ENCODE measurements at regions not wholly inside any gene's neighbourhood (a gene's known extent, or its start where the extent isn't known, plus 50 kb on each side); places are given as distances from the start of the nearest gene placed in this dataset.

- Histone ChIP-seq H3K36me3 (ENCODE audit: control insufficient read depth in 1 of 2, insufficient read depth in 2 of 2, low read length in 2 of 2) (no peaks in the 10 kb centered on the region), H3K27ac (ENCODE audit: low read depth, low read length) (no peak overlapping the region), H3K9ac (ENCODE audit: low read depth in 1 of 2, low read length in 2 of 2) (no peak overlapping the region), H3K27me3 (ENCODE audit: control insufficient read depth in 1 of 2, insufficient read depth in 2 of 2, low read length in 2 of 2) (no peaks in the 10 kb centered on the region), H3K9me3 (ENCODE audit: control insufficient read depth in 1 of 2, low read length in 2 of 2) (no peaks in the 10 kb centered on the region), H3K4me1 (ENCODE audit: control insufficient read depth in 1 of 2, insufficient read depth in 2 of 2, low read length in 2 of 2) (no peaks in the 10 kb centered on the region), H3K4me3 (ENCODE audit: low read depth in 1 of 2, low read length in 2 of 2) (no peak overlapping the region)
Measured at GRCh38 chr19:32104850-32105235, 240.6 kb upstream of the ZNF507 start.

GRCh38 chr19:32105527-32106310 lies 239.7 kb upstream of the ZNF507 start:
- Histone ChIP-seq H3K27ac (ENCODE audit: low read depth, low read length) (no peak overlapping the region), H3K9ac (ENCODE audit: low read depth in 1 of 2, low read length in 2 of 2) (no peak overlapping the region), H3K36me3 (ENCODE audit: control insufficient read depth in 1 of 2, insufficient read depth in 2 of 2, low read length in 2 of 2) (no peaks in the 10 kb centered on the region), H3K27me3 (ENCODE audit: control insufficient read depth in 1 of 2, insufficient read depth in 2 of 2, low read length in 2 of 2) (no peaks in the 10 kb centered on the region), H3K4me1 (ENCODE audit: control insufficient read depth in 1 of 2, insufficient read depth in 2 of 2, low read length in 2 of 2) (no peaks in the 10 kb centered on the region), H3K9me3 (ENCODE audit: control insufficient read depth in 1 of 2, low read length in 2 of 2) (no peaks in the 10 kb centered on the region), H3K4me3 (ENCODE audit: low read depth in 1 of 2, low read length in 2 of 2) (no peak overlapping the region)

- no peak overlapping the region for H3K9ac ChIP-seq (ENCODE audit: low read depth in 1 of 2, low read length in 2 of 2)
- H3K36me3 ChIP-seq (ENCODE audit: control insufficient read depth in 1 of 2, insufficient read depth in 2 of 2, low read length in 2 of 2): no peaks in the 10 kb centered on the region
- H3K4me3 ChIP-seq (ENCODE audit: low read depth in 1 of 2, low read length in 2 of 2): no peak overlapping the region
- no peaks in the 10 kb centered on the region for H3K4me1 ChIP-seq (ENCODE audit: control insufficient read depth in 1 of 2, insufficient read depth in 2 of 2, low read length in 2 of 2)
- peaks cover 0 to 4% of the 10 kb centered on the region in 2 donors for H3K9me3 ChIP-seq (ENCODE audit: control insufficient read depth in 1 of 2, low read length in 2 of 2)
- H3K27me3 ChIP-seq (ENCODE audit: control insufficient read depth in 1 of 2, insufficient read depth in 2 of 2, low read length in 2 of 2): no peaks in the 10 kb centered on the region
- no peak overlapping the region for H3K27ac ChIP-seq (ENCODE audit: low read depth, low read length)
Measured at GRCh38 chr19:32122258-32122657, 223.2 kb upstream of the ZNF507 start.

- Histone ChIP-seq H3K4me3 (ENCODE audit: low read depth in 1 of 2, low read length in 2 of 2) (no peak overlapping the region), H3K9ac (ENCODE audit: low read depth in 1 of 2, low read length in 2 of 2) (no peak overlapping the region), H3K4me1 (ENCODE audit: control insufficient read depth in 1 of 2, insufficient read depth in 2 of 2, low read length in 2 of 2) (no peaks in the 10 kb centered on the region), H3K27ac (ENCODE audit: low read depth, low read length) (no peak overlapping the region), H3K9me3 (ENCODE audit: control insufficient read depth in 1 of 2, low read length in 2 of 2) (peaks cover 0 to 4% of the 10 kb centered on the region in 2 donors), H3K36me3 (ENCODE audit: control insufficient read depth in 1 of 2, insufficient read depth in 2 of 2, low read length in 2 of 2) (no peaks in the 10 kb centered on the region), H3K27me3 (ENCODE audit: control insufficient read depth in 1 of 2, insufficient read depth in 2 of 2, low read length in 2 of 2) (no peaks in the 10 kb centered on the region)
Measured at GRCh38 chr19:32123355-32123940, 222.0 kb upstream of the ZNF507 start.

GRCh38 chr19:32124585-32124984 lies 220.8 kb upstream of the ZNF507 start:
- Histone ChIP-seq H3K4me1 (ENCODE audit: control insufficient read depth in 1 of 2, insufficient read depth in 2 of 2, low read length in 2 of 2) (no peaks in the 10 kb centered on the region), H3K9ac (ENCODE audit: low read depth in 1 of 2, low read length in 2 of 2) (no peak overlapping the region), H3K27ac (ENCODE audit: low read depth, low read length) (no peak overlapping the region), H3K9me3 (ENCODE audit: control insufficient read depth in 1 of 2, low read length in 2 of 2) (peaks cover 0 to 4% of the 10 kb centered on the region in 2 donors), H3K36me3 (ENCODE audit: control insufficient read depth in 1 of 2, insufficient read depth in 2 of 2, low read length in 2 of 2) (no peaks in the 10 kb centered on the region), H3K4me3 (ENCODE audit: low read depth in 1 of 2, low read length in 2 of 2) (no peak overlapping the region), H3K27me3 (ENCODE audit: control insufficient read depth in 1 of 2, insufficient read depth in 2 of 2, low read length in 2 of 2) (no peaks in the 10 kb centered on the region)

- no peaks in the 10 kb centered on the region for H3K9me3 ChIP-seq (ENCODE audit: control insufficient read depth in 1 of 2, low read length in 2 of 2)
- H3K27me3 ChIP-seq (ENCODE audit: control insufficient read depth in 1 of 2, insufficient read depth in 2 of 2, low read length in 2 of 2): no peaks in the 10 kb centered on the region
- no peaks in the 10 kb centered on the region for H3K4me1 ChIP-seq (ENCODE audit: control insufficient read depth in 1 of 2, insufficient read depth in 2 of 2, low read length in 2 of 2)
- H3K9ac ChIP-seq (ENCODE audit: low read depth in 1 of 2, low read length in 2 of 2): no peak overlapping the region
- H3K27ac ChIP-seq (ENCODE audit: low read depth, low read length): no peak overlapping the region
- H3K4me3 ChIP-seq (ENCODE audit: low read depth in 1 of 2, low read length in 2 of 2): no peak overlapping the region
- no peaks in the 10 kb centered on the region for H3K36me3 ChIP-seq (ENCODE audit: control insufficient read depth in 1 of 2, insufficient read depth in 2 of 2, low read length in 2 of 2)
Measured at GRCh38 chr19:32129141-32129540, 216.3 kb upstream of the ZNF507 start.

GRCh38 chr19:32130332-32130731 lies 215.1 kb upstream of the ZNF507 start:
- no peaks in the 10 kb centered on the region for H3K27me3 ChIP-seq (ENCODE audit: control insufficient read depth in 1 of 2, insufficient read depth in 2 of 2, low read length in 2 of 2)
- no peaks in the 10 kb centered on the region for H3K36me3 ChIP-seq (ENCODE audit: control insufficient read depth in 1 of 2, insufficient read depth in 2 of 2, low read length in 2 of 2)
- H3K4me3 ChIP-seq (ENCODE audit: low read depth in 1 of 2, low read length in 2 of 2): no peak overlapping the region
- H3K9me3 ChIP-seq (ENCODE audit: control insufficient read depth in 1 of 2, low read length in 2 of 2): no peaks in the 10 kb centered on the region
- H3K27ac ChIP-seq (ENCODE audit: low read depth, low read length): no peak overlapping the region
- no peak overlapping the region for H3K9ac ChIP-seq (ENCODE audit: low read depth in 1 of 2, low read length in 2 of 2)
- H3K4me1 ChIP-seq (ENCODE audit: control insufficient read depth in 1 of 2, insufficient read depth in 2 of 2, low read length in 2 of 2): no peaks in the 10 kb centered on the region

- no peaks in the 10 kb centered on the region for H3K36me3 ChIP-seq (ENCODE audit: control insufficient read depth in 1 of 2, insufficient read depth in 2 of 2, low read length in 2 of 2)
Measured at GRCh38 chr19:32131005-32131404, 214.4 kb upstream of the ZNF507 start.

GRCh38 chr19:32138416-32138815 lies 207.0 kb upstream of the ZNF507 start:
- Histone ChIP-seq H3K4me3 (ENCODE audit: low read depth in 1 of 2, low read length in 2 of 2) (no peak overlapping the region), H3K4me1 (ENCODE audit: control insufficient read depth in 1 of 2, insufficient read depth in 2 of 2, low read length in 2 of 2) (no peaks in the 10 kb centered on the region), H3K9me3 (ENCODE audit: control insufficient read depth in 1 of 2, low read length in 2 of 2) (no peaks in the 10 kb centered on the region), H3K9ac (ENCODE audit: low read depth in 1 of 2, low read length in 2 of 2) (no peak overlapping the region), H3K36me3 (ENCODE audit: control insufficient read depth in 1 of 2, insufficient read depth in 2 of 2, low read length in 2 of 2) (no peaks in the 10 kb centered on the region), H3K27me3 (ENCODE audit: control insufficient read depth in 1 of 2, insufficient read depth in 2 of 2, low read length in 2 of 2) (no peaks in the 10 kb centered on the region), H3K27ac (ENCODE audit: low read depth, low read length) (no peak overlapping the region)

More at GRCh38 chr19:32131005-32131404, 214.4 kb upstream of the ZNF507 start:
- H3K9me3 ChIP-seq (ENCODE audit: control insufficient read depth in 1 of 2, low read length in 2 of 2): no peaks in the 10 kb centered on the region
- no peak overlapping the region for H3K27ac ChIP-seq (ENCODE audit: low read depth, low read length)
- no peak overlapping the region for H3K4me3 ChIP-seq (ENCODE audit: low read depth in 1 of 2, low read length in 2 of 2)
- no peaks in the 10 kb centered on the region for H3K27me3 ChIP-seq (ENCODE audit: control insufficient read depth in 1 of 2, insufficient read depth in 2 of 2, low read length in 2 of 2)
- no peaks in the 10 kb centered on the region for H3K4me1 ChIP-seq (ENCODE audit: control insufficient read depth in 1 of 2, insufficient read depth in 2 of 2, low read length in 2 of 2)
- H3K9ac ChIP-seq (ENCODE audit: low read depth in 1 of 2, low read length in 2 of 2): no peak overlapping the region

- no peak overlapping the region for H3K4me3 ChIP-seq (ENCODE audit: low read depth in 1 of 2, low read length in 2 of 2)
- no peaks in the 10 kb centered on the region for H3K36me3 ChIP-seq (ENCODE audit: control insufficient read depth in 1 of 2, insufficient read depth in 2 of 2, low read length in 2 of 2)
- H3K9ac ChIP-seq (ENCODE audit: low read depth in 1 of 2, low read length in 2 of 2): no peak overlapping the region
- H3K27me3 ChIP-seq (ENCODE audit: control insufficient read depth in 1 of 2, insufficient read depth in 2 of 2, low read length in 2 of 2): no peaks in the 10 kb centered on the region
- peaks cover 7% of the 10 kb centered on the region in 2 donors for H3K9me3 ChIP-seq (ENCODE audit: control insufficient read depth in 1 of 2, low read length in 2 of 2)
- no peaks in the 10 kb centered on the region for H3K4me1 ChIP-seq (ENCODE audit: control insufficient read depth in 1 of 2, insufficient read depth in 2 of 2, low read length in 2 of 2)
- no peak overlapping the region for H3K27ac ChIP-seq (ENCODE audit: low read depth, low read length)
Measured at GRCh38 chr19:32141840-32142511, 203.4 kb upstream of the ZNF507 start.

Measured in duodenal mucosa (tissue), 2 donors.